AG04450 (cell line): ENCODE measurements at regions not wholly inside any gene's neighbourhood (a gene's known extent, or its start where the extent isn't known, plus 50 kb on each side); places are given as distances from the start of the nearest gene placed in this dataset.

ENCODE experiments used
- CTCF ChIA-PET: fragments of 300-600, 350-600 bp; formaldehyde crosslinking; extraction: SDS; loops from one replicate; lab custom pipeline; 2022; ENCODE audit warnings: antibody characterized with exemption, inconsistent platforms; lab: Charles Lee
- POLR2A ChIA-PET: fragments of 350-600 bp; formaldehyde crosslinking; extraction: SDS; loops from one replicate; lab custom pipeline; 2021; ENCODE audit warnings: antibody characterized with exemption, inconsistent platforms; lab: Yijun Ruan, JAX
- DNase-seq: peaks from one replicate; pipeline ENCODE4 v3.0.0-alpha.2; 2011; ENCODE audit warnings: low read depth, low spot score
- H3K27ac ChIP-seq: one replicate; pipeline ENCODE4 v1.5.1; 2012; ENCODE audit warnings: low read depth, low read length, control low read depth
- H3K27me3 ChIP-seq: one replicate; pipeline ENCODE4 v1.6.0; 2012; ENCODE audit warnings: low read length; ENCODE audit not compliant: control insufficient read depth, insufficient read depth
- H3K4me3 ChIP-seq: 2 replicates; pipeline ENCODE4 v1.5.1; 2011; ENCODE audit warnings: mild to moderate bottlenecking, low read depth, low read length, control low read depth
- H3K9me3 ChIP-seq: 2 replicates; pipeline ENCODE4 v1.5.1; 2012; ENCODE audit warnings: low read length; ENCODE audit not compliant: control insufficient read depth, insufficient read depth
- TF ChIP-seq, protein P1 (sequence below): IDR thresholded peaks from 2 replicates; pipeline ENCODE4 v1.5.1; 2011; ENCODE audit warnings: low read depth, low read length, control low read depth, inconsistent platforms

DNA sequence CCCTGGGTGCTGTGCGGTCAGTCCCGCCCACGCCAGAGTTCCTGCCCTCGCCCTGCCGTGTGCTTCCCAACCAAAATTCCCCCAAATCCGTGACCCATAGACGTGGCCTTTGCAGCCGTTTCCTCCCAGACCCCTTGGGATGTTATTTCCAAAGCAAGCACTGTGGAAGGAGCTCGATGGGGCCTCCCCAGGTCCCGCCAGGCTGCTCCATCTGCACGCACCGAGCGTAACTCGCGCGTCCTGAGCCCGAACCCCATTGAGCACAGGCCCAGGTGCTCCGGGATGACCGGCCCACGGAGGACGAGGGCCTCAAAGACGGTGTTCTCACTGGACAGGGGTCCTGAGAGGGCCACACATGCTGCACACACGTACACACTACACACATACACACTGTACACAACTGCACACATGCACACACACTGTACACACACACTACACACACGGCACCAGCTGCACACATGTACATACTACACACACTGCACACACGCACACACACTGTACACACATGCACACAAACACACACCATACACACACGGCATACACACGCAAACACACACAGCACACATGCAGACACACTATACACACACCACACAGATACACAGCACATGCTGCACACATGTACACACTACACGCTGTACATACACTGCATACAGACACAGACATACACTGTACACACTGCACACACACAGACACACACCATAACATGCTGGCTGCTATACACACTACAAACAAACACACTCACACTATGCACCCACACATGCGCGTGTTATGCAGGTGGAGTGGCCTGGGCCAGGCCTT, 431.2 kb upstream of the SALL3 start:
- no peak for DNase-seq
- POLR2A ChIA-PET: no interaction called here
- H3K9me3 ChIP-seq: peaks cover 31% of the 10 kb centered on the region
- CTCF ChIA-PET: no interaction called here
- H3K27me3 ChIP-seq: no peaks in the 10 kb centered on the region
- TF ChIP-seq, protein P1, sequence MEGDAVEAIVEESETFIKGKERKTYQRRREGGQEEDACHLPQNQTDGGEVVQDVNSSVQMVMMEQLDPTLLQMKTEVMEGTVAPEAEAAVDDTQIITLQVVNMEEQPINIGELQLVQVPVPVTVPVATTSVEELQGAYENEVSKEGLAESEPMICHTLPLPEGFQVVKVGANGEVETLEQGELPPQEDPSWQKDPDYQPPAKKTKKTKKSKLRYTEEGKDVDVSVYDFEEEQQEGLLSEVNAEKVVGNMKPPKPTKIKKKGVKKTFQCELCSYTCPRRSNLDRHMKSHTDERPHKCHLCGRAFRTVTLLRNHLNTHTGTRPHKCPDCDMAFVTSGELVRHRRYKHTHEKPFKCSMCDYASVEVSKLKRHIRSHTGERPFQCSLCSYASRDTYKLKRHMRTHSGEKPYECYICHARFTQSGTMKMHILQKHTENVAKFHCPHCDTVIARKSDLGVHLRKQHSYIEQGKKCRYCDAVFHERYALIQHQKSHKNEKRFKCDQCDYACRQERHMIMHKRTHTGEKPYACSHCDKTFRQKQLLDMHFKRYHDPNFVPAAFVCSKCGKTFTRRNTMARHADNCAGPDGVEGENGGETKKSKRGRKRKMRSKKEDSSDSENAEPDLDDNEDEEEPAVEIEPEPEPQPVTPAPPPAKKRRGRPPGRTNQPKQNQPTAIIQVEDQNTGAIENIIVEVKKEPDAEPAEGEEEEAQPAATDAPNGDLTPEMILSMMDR: no peak
- H3K4me3 ChIP-seq: no peak overlapping the region
- H3K27ac ChIP-seq: no peak overlapping the region

DNA sequence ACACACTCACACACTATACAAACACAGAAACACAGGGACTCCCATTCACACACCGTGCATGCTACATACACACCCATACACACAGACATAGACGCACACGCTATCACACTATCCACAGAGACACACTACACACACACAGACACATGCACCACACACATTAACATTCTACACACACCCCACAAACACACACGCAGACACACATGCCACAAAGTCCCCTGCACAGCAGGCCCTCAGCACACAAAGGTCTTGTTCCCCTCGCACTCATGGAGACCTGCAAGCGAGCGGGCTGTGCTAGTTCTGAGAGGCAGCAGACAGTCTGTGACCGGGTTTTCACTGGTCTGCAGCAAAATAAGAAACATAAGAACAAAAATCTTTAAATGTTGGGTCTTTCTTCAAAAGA, 429.6 kb upstream of the SALL3 start:
- POLR2A ChIA-PET: no interaction called here
- CTCF ChIA-PET: no interaction called here
- H3K4me3 ChIP-seq: no peak overlapping the region
- TF ChIP-seq, protein P1: no peak
- H3K9me3 ChIP-seq: peaks cover 33% of the 10 kb centered on the region
- DNase-seq: no peak
- H3K27me3 ChIP-seq: no peaks in the 10 kb centered on the region
- no peak overlapping the region for H3K27ac ChIP-seq

DNA sequence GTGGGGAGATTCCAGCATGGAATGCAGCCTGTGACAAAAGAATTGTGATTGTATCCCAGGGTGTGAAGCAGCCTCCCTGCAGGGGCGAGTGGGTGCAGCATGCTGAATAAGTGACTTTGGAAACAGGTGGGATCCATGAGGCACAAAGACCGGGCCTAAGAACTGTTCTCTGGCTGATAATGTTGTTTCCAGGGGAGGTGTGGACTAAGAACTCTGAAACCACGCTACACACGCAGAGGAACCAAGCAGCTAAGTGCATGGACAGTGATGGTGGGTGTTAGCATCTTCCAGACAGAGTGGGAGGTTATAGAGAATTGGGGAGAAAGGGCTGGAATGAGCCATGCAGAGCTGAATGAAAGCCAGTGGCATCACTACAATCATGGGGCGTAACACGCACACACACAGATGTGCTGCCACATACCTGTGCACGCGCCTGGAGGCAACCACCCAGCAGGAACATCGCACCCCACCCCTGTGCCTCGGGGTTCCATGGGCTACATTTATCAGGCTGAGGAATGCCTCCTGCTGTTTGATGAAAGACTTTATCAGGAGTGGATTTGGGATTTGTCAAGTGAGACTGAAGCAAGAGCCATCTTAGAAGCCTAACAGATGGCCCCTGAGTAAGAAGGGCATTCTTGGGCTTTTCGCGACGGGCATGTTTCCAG, 424.5 kb upstream of the SALL3 start:
- no peak for DNase-seq
- Histone ChIP-seq H3K27ac (no peak overlapping the region), H3K9me3 (peaks cover 53% of the 10 kb centered on the region), H3K27me3 (no peaks in the 10 kb centered on the region), H3K4me3 (no peak overlapping the region)
- POLR2A ChIA-PET: no interaction called here
- CTCF ChIA-PET: no interaction called here
- TF ChIP-seq, protein P1: no peak

DNA sequence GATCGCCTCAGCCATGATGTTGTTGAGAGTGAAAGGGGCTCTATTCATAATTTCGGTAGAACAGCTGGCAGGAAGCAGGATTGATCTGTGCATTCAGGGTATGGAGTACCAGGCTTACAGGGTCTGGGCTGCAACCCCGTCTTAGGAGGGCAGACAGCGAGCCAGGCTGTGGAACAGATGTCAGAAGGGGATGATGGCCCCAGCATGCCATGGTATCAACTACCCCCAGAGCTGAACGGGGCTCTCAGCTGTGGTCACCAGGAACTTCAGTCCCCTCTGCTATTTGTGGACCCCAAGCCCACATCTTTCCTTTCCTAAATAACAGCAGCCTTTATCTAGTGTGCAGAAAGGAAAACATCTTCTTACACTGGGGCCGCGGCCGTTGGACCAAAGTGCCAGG, 422.2 kb upstream of the SALL3 start:
- TF ChIP-seq, protein P1: no peak
- ChIA-PET CTCF (no interaction called here), POLR2A (no interaction called here)
- H3K27ac ChIP-seq: no peak overlapping the region
- peaks cover 72% of the 10 kb centered on the region for H3K9me3 ChIP-seq
- DNase-seq: no peak
- no peaks in the 10 kb centered on the region for H3K27me3 ChIP-seq
- H3K4me3 ChIP-seq: no peak overlapping the region
